Activated naive CD8-positive, alpha-beta T cell treated with anti-CD3 and anti-CD28 coated beads for 36 hours (primary cell): ENCODE measurements at regions not wholly inside any gene's neighbourhood (a gene's known extent, or its start where the extent isn't known, plus 50 kb on each side); places are given as distances from the start of the nearest gene placed in this dataset.
A peak's percentile ranks its signal among the peaks of the same experiment; 100 is the strongest.

Experiments
- DNase-seq: peaks from one replicate; pipeline ENCODE4 v3.0.0; 2021
- H3K27ac Mint-ChIP-seq: one replicate; pipeline ENCODE4 v1.8.0; 2022; ENCODE audit warnings: mild to moderate bottlenecking, moderate library complexity, mixed read lengths
- H3K27me3 Mint-ChIP-seq: one replicate; pipeline ENCODE4 v1.8.0; 2022; ENCODE audit warnings: mild to moderate bottlenecking, mixed read lengths
- H3K36me3 Mint-ChIP-seq: one replicate; pipeline ENCODE4 v1.8.0; 2021; ENCODE audit warnings: mild to moderate bottlenecking, mixed read lengths
- H3K4me1 Mint-ChIP-seq: one replicate; pipeline ENCODE4 v1.8.0; 2021; ENCODE audit warnings: mixed read lengths
- H3K4me3 Mint-ChIP-seq: one replicate; pipeline ENCODE4 v1.8.0; 2022; ENCODE audit warnings: mild to moderate bottlenecking, moderate library complexity, mixed read lengths
- H3K9me3 Mint-ChIP-seq: one replicate; pipeline ENCODE4 v1.8.0; 2022; ENCODE audit warnings: mixed read lengths

GRCh38 chr3:19748782-19749447 is 185.1 kb downstream of the EFHB start:
- DNase-seq, result no peak
- Mint-ChIP-seq H3K4me1 (no peaks in the 10 kb centered on the region), H3K4me3 (no peak overlapping the region), H3K27ac (no peak overlapping the region), H3K9me3 (no peaks in the 10 kb centered on the region), H3K36me3 (no peaks in the 10 kb centered on the region), H3K27me3 (no peaks in the 10 kb centered on the region)

DNA sequence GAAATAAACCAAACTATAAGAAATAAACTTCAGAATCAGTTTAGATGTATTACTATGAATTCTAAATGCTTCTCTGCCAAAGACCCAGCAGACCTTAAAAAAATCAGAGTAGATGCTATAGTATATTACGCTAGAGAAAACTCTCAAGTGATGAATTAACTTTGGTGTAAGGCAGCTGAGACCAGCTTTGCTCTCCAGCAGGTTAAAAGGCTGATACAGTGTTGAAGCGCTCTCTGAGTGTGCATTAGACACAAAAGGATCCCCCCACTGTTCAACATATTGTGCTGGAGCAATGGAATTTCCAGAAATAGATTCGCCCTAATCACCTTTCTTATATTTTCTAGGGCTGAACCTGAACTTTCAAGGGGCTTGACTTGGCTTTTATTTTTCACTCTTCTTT is 190.0 kb downstream of the EFHB start:
- no peak for DNase-seq
- Mint-ChIP-seq H3K4me1 (no peaks in the 10 kb centered on the region), H3K9me3 (no peaks in the 10 kb centered on the region), H3K27ac (no peak overlapping the region), H3K27me3 (no peaks in the 10 kb centered on the region), H3K36me3 (no peaks in the 10 kb centered on the region), H3K4me3 (no peak overlapping the region)

DNA sequence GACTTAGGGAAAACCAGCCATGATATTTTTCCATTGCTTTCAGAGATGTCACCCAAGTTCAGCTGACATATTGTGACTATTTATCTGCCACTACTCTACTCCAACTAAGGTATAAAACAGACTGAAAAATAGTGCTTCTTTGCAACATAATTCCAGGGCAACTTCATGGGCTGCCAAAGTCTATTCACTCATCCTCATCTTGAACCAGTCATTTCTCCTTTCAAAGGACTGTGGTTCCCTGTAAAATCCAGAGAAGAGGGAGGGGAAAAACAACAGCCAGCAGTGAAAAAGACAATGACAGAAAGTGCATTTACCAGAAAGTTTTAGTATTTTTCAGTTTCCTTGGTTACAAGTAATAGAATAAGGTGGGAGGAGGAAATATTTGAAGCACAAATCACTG is 191.1 kb downstream of the EFHB start:
- no peaks in the 10 kb centered on the region for H3K4me1 Mint-ChIP-seq
- H3K36me3 Mint-ChIP-seq, result no peaks in the 10 kb centered on the region
- no peak for DNase-seq
- H3K4me3 Mint-ChIP-seq, result no peak overlapping the region
- no peak overlapping the region for H3K27ac Mint-ChIP-seq
- no peaks in the 10 kb centered on the region for H3K9me3 Mint-ChIP-seq
- H3K27me3 Mint-ChIP-seq, result no peaks in the 10 kb centered on the region

GRCh38 chr3:19739504-19739903 is 194.5 kb downstream of the EFHB start:
- no peak overlapping the region for H3K27ac Mint-ChIP-seq
- H3K36me3 Mint-ChIP-seq, result no peaks in the 10 kb centered on the region
- no peak overlapping the region for H3K4me3 Mint-ChIP-seq
- no peaks in the 10 kb centered on the region for H3K9me3 Mint-ChIP-seq
- H3K27me3 Mint-ChIP-seq, result no peaks in the 10 kb centered on the region
- no peak for DNase-seq
- H3K4me1 Mint-ChIP-seq, result no peaks in the 10 kb centered on the region

- DNase-seq, result no peak
- H3K36me3 Mint-ChIP-seq, result no peaks in the 10 kb centered on the region
- no peaks in the 10 kb centered on the region for H3K9me3 Mint-ChIP-seq
- no peaks in the 10 kb centered on the region for H3K27me3 Mint-ChIP-seq
- no peak overlapping the region for H3K4me3 Mint-ChIP-seq
- H3K27ac Mint-ChIP-seq, result no peak overlapping the region
- H3K4me1 Mint-ChIP-seq, result no peaks in the 10 kb centered on the region
Observed at GRCh38 chr3:19738846-19739245, 195.2 kb downstream of the EFHB start.

GRCh38 chr3:19735111-19735510 is 198.9 kb downstream of the EFHB start:
- H3K27ac Mint-ChIP-seq, result no peak overlapping the region
- no peaks in the 10 kb centered on the region for H3K27me3 Mint-ChIP-seq
- DNase-seq, result no peak
- H3K36me3 Mint-ChIP-seq, result no peaks in the 10 kb centered on the region
- H3K4me1 Mint-ChIP-seq, result no peaks in the 10 kb centered on the region
- no peak overlapping the region for H3K4me3 Mint-ChIP-seq
- no peaks in the 10 kb centered on the region for H3K9me3 Mint-ChIP-seq

- Mint-ChIP-seq H3K27me3 (no peaks in the 10 kb centered on the region), H3K4me1 (no peaks in the 10 kb centered on the region), H3K36me3 (no peaks in the 10 kb centered on the region), H3K4me3 (no peak overlapping the region), H3K9me3 (no peaks in the 10 kb centered on the region), H3K27ac (no peak overlapping the region)
- no peak for DNase-seq
Observed at GRCh38 chr3:19734453-19734852, 199.6 kb downstream of the EFHB start.

DNA sequence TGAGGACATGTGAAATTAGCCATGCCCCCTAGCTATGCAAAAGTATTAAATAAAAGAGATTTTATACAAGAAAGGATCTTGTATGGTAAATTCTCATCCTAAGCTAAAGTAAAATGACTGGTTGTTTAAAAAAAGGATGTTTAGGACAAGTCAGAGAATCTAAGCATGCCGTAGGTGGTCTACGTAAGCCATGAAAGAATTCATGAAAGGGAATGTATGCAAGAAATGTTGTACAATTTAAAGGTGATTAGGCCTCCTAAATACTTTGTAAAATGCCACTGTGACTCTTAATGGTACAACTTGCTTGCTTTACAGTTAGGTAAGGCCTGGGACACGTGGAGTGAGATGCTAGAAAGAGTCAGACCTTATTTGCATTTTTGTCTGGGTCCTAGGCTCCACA is 209.0 kb downstream of the EFHB start:
- DNase-seq, result no peak
- H3K27me3 Mint-ChIP-seq, result peaks cover 7% of the 10 kb centered on the region

GRCh38 chr3:19717736-19718135 is 216.3 kb downstream of the EFHB start:
- Mint-ChIP-seq H3K27me3 (peaks cover 7% of the 10 kb centered on the region), H3K36me3 (no peaks in the 10 kb centered on the region), H3K27ac (no peak overlapping the region), H3K4me3 (no peak overlapping the region), H3K9me3 (no peaks in the 10 kb centered on the region), H3K4me1 (no peaks in the 10 kb centered on the region)
- DNase-seq, result no peak

More for the DNA sequence above, 209.0 kb downstream of the EFHB start:
- H3K27ac Mint-ChIP-seq, result no peak overlapping the region
- no peaks in the 10 kb centered on the region for H3K9me3 Mint-ChIP-seq
- H3K4me3 Mint-ChIP-seq, result no peak overlapping the region
- H3K4me1 Mint-ChIP-seq, result no peaks in the 10 kb centered on the region
- H3K36me3 Mint-ChIP-seq, result no peaks in the 10 kb centered on the region

DNA sequence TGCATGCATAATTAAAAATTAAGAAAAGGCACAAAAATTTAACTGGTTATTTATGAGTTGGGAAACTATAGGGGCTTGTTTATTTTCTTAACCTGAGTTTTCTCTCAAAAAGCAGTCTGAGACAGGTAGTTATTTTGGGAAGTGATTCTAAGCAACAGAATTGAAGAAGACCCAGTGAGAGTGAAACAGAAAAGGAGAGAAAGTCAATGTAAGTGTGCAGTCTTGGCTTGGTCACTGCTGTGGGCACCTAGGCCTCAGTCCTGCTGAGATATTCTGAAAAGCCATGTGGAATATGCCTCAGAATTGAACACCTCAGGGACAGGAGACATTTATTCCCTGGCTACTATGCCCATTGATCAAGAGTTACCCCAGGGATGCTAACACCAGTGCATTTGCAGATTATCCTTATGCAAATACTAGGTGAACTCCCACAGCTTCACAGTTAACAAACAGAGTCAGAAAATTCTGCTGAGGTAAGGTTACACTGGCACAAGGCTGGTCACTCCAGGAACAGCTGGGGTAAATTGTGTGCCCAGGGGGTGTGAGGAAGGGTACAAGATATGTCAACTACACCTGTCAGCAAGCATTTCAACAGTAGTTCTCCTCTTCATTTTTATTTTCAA is 222.7 kb downstream of the EFHB start:
- no peak for DNase-seq
- Mint-ChIP-seq H3K9me3 (no peaks in the 10 kb centered on the region), H3K36me3 (no peaks in the 10 kb centered on the region), H3K4me1 (no peaks in the 10 kb centered on the region), H3K27ac (no peak overlapping the region), H3K27me3 (no peaks in the 10 kb centered on the region), H3K4me3 (no peak overlapping the region)

DNA sequence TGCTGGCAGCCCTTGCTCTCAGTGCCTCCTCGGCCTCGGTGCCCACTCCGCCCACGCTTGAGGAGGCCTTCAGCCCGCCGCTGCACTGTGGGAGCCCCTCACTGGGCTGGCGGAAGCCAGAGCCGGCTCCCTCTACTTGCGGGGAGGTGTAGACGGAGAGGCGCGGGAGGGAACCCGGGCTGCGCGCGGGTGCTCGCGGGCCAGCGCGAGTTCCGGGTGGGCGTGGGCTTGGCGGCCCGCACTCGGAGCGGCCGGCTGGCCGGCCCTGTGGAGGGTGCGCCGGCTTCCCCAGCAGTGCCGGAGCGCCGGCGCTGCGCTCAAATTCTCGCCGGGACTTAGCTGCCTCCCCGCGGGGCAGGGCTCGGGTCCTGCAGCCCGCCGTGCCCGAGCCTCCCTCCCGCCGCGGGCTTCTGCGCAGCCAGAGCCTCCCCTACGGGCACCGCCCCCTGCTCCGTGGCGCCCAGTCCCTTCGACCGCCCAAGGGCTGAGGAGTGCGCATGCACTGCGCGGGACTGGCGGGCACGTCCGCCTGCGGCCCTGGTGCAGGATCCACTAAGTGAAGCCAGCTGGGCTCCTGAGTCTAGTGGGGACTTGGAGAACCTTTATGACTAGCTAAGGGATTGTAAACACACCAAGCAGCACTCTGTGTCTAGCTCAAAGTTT is 231.5 kb downstream of the EFHB start:
- Mint-ChIP-seq H3K9me3 (peaks cover 1% of the 10 kb centered on the region), H3K4me3 (no peak overlapping the region), H3K4me1 (no peaks in the 10 kb centered on the region), H3K27ac (no peak overlapping the region), H3K36me3 (no peaks in the 10 kb centered on the region), H3K27me3 (no peaks in the 10 kb centered on the region)
- DNase-seq, result peak; percentile 6

- DNase-seq, result no peak
- peaks cover 4% of the 10 kb centered on the region for H3K27me3 Mint-ChIP-seq
- no peak overlapping the region for H3K27ac Mint-ChIP-seq
- no peak overlapping the region for H3K4me3 Mint-ChIP-seq
- H3K36me3 Mint-ChIP-seq, result no peaks in the 10 kb centered on the region
- no peaks in the 10 kb centered on the region for H3K4me1 Mint-ChIP-seq
- peaks cover 24% of the 10 kb centered on the region for H3K9me3 Mint-ChIP-seq
Observed at GRCh38 chr3:19688767-19689166, 245.2 kb downstream of the EFHB start.

GRCh38 chr3:19668163-19668562 is 265.9 kb downstream of the EFHB start:
- no peak overlapping the region for H3K27ac Mint-ChIP-seq
- H3K9me3 Mint-ChIP-seq, result no peaks in the 10 kb centered on the region
- H3K27me3 Mint-ChIP-seq, result peaks cover 3% of the 10 kb centered on the region
- H3K4me1 Mint-ChIP-seq, result no peaks in the 10 kb centered on the region
- H3K36me3 Mint-ChIP-seq, result no peaks in the 10 kb centered on the region
- H3K4me3 Mint-ChIP-seq, result no peak overlapping the region
- no peak for DNase-seq

DNA sequence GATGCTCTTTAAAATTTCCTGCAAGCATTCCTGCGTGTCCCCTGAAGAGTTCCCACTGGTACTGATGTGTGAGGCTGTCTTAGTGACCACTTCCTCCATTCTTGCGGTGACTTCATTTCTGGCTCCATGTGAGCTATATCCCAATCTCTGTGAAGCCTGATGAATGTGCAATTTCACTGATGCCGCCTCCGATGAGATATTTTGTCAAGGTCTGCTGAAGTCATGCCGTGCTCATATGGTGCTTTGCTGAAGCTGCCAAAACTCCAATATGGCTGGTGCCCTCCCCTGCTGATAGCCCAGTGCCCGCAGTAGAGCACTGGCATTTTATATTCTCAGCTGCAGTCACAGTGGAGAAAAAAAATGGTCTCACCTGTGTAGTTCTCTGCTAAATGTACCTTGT is 271.5 kb downstream of the EFHB start:
- Mint-ChIP-seq H3K36me3 (no peaks in the 10 kb centered on the region), H3K9me3 (no peaks in the 10 kb centered on the region), H3K27ac (no peak overlapping the region), H3K27me3 (peaks cover 3% of the 10 kb centered on the region), H3K4me1 (no peaks in the 10 kb centered on the region), H3K4me3 (no peak overlapping the region)
- DNase-seq, result no peak

GRCh38 chr3:19652336-19652735 is 281.7 kb downstream of the EFHB start:
- DNase-seq, result no peak
- H3K9me3 Mint-ChIP-seq, result peaks cover 28% of the 10 kb centered on the region
- no peaks in the 10 kb centered on the region for H3K4me1 Mint-ChIP-seq
- H3K27me3 Mint-ChIP-seq, result no peaks in the 10 kb centered on the region
- H3K36me3 Mint-ChIP-seq, result no peaks in the 10 kb centered on the region
- no peak overlapping the region for H3K4me3 Mint-ChIP-seq
- no peak overlapping the region for H3K27ac Mint-ChIP-seq

DNA sequence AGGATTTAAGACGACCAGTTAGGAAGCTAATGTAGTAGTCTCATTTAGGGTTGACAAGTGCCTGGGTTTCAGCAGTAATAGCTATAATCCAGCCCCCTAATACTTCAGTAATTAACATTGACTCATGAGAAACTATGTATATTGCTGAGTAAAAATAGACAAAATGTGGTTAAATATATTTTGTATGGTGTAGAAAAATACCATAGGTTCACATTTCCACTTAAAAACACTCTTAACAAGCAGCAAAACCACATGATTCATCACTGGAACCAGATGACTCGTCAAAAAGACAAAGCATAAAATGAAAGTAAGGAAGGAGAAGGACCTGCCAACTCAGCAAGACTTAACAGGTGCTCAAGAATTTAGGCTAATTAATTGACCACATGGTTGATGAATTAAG is 288.9 kb downstream of the EFHB start:
- Mint-ChIP-seq H3K9me3 (no peaks in the 10 kb centered on the region), H3K4me3 (no peak overlapping the region), H3K36me3 (no peaks in the 10 kb centered on the region), H3K4me1 (no peaks in the 10 kb centered on the region), H3K27me3 (peaks cover 4% of the 10 kb centered on the region), H3K27ac (no peak overlapping the region)
- DNase-seq, result no peak
